HG03378 (cell line): ENCODE measurements at regions not wholly inside any gene's neighbourhood (a gene's known extent, or its start where the extent isn't known, plus 50 kb on each side); places are given as distances from the start of the nearest gene placed in this dataset.
"Not testable (repeated sequence)": the region's sequence is repeated elsewhere in the genome, so short reads cannot be mapped to it uniquely, and the experiment has no call there.

Experiments
- ATAC-seq: cut with Tn5 transposase; IDR thresholded peaks from one replicate; pipeline ENCODE4 v1.9.1; 2021; ENCODE audit warnings: mild to moderate bottlenecking, moderate library complexity; ENCODE audit not compliant: unreplicated experiment

DNA sequence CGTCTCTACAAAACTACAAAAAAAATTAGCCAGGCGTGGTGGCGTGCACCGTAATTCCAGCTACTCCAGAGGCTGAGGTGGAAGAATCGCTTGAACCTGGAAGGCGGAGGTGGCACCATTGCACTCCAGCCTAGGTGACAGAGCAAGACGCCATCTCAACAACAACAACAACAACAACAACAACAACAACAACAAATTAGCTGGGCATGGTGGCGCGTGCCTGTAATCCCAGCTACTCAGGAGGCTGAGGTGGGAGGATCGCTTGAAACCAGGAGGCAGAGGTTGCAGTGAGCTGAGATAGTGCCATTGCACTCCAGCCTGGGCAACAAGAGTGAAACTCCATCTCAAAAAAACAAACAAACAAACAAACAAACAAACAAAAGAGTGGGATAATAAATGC, 219.9 kb upstream of the SGK1 start:
- not testable (repeated sequence) for ATAC-seq

DNA sequence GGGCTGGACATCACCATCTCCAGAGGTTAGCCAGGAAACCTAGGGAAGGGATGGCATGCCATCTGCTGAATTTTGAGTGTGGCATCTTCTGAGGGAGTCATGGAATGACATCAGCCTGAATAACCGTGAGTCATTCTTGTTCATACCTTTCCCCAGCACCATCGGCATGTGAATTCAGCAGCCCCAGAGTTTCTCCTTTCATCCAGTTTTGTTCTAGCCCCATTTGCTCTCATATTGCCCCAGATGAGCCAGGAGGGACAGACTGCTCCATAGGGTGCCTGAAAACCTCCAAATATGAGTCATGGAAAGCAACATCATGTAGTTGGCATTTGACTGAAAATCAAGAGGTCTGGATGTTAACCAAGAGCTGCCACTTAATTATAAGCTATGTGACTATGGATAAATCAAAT, 219.2 kb upstream of the SGK1 start:
- no peak for ATAC-seq

DNA sequence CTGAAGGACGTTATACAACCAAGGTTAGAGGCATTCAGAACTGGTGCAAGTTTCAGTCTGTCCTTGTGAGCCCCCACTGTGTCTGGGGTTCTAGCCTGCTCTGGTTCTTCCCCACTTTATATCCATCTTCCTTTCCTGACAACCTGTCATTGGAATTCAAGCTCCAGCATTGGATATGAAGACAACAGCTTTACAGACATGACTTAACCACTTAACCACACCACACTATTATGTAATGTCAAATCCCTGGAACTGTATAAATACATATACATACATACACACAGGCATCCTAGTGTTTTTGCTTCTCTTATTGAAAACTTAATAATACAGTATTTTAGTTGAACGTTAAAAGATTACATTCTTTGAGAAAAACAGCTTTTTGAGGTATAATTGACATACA, 217.9 kb upstream of the SGK1 start:
- ATAC-seq, result no peak

DNA sequence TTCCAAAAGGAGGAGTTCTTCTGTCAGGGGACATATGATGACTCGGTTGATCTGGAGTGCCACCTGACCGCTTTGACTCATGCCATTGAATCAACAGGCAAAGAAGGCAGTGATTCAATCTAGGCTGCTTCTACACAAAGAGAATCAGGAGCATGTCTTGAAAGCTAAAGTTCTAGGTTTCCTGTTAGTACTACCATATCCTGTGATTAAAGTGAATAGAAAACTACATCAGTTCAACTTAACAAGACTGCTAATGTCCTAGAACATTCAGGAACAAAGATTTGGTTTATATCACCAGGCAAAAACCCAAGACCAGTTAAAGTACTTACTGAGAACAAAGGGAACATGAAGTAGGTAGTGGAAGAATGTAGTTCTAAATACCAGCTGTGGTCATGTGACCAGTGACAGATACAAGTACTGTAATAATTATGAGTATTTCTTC, 216.8 kb upstream of the SGK1 start:
- no peak for ATAC-seq

DNA sequence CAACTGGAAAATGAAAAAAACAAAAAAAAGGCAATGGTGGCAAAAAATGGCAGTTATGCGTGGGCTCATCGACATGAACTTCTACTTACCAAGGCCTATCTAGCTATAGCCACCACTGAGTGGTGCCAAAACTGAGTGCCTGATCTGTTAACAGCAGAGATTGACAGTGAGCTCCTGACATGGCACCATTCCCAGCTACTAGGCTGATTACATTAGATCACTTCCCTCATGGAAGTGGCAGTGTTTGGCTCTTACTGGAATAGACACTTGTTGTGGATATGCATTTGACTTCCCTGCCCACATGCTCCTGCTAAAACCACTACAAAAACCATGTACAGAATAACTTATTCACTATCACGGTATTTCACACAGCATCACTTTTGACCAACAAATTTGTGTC, 216.1 kb upstream of the SGK1 start:
- ATAC-seq, result no peak

DNA sequence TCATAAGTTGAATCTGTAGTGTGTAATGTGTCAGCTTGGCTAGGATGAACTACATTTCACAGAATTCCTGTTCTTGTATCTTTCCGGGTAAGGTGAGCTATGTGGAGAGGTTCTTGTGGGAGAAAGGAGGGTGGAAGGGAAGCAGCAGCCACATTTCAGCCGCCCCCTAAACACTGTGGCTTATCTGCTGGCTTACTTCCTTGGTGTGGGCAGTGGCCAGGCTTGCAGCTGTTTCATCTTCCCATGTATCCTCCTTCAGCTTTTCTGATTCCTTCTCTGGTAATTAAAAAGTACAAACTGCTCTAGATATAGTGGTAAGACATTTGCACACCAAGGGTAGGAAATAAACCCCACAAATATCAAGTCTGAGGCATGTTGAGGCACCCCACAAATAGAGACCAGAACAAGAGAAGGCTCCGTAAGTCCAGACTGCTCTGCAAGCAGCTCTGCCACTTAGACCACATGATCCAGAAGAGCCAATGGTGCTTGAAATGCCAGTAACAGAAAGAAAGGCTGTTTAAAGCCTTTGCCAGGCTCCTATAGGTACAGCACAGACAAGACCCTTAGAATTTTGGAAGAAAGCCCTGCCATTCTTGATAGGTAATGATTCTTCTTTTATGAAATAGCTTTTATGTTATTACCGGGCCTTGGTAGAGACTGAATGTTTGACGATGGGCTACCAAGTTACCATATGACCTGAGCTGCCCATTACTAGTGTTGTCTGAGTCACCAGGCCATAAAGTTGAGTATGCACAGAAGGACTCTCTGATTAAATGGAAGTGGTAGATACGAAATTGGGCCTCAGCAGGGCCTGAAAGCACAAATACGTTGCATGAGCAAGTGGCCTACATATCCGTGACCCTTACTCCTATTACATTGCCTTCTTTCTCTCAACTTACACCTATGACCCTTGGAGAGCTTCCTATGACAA, 215.0 kb upstream of the SGK1 start:
- ATAC-seq, result no peak

DNA sequence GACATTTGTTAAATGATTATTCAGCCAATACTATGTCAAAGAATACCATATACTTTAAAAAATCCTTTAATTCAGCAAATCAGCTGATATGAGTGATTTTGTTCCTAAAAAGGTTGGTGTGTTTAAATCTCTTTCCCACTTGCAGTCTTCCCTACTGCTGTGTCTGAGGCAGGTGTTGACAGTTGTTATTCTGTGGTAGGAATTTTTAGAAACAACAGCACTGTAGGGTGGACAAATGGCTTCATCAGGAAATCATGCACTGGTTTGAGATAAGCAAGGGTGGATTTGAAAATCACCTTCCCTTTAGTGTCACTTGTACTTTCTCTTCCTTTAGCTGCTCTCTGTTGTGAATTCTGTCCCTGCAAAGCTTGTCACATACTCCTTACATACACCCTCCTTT, 213.7 kb upstream of the SGK1 start:
- ATAC-seq, result no peak

DNA sequence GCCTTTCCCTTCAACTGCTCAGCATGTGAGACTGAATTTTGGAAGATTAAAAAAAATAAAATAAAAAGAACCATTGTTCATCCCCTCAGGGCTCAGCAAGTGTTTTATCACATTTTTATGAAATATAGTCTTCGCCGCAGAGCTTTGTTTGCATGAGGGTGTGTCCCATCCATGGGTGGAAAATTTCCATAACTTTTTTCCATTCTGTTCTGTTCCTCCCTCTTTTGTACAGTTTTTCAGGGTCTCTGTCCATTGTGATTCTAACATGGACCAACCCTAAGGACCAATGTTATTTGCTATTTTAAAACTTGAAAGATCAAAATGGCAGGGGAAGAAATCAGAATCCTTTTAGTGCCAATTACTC, 213.3 kb upstream of the SGK1 start:
- no peak for ATAC-seq

DNA sequence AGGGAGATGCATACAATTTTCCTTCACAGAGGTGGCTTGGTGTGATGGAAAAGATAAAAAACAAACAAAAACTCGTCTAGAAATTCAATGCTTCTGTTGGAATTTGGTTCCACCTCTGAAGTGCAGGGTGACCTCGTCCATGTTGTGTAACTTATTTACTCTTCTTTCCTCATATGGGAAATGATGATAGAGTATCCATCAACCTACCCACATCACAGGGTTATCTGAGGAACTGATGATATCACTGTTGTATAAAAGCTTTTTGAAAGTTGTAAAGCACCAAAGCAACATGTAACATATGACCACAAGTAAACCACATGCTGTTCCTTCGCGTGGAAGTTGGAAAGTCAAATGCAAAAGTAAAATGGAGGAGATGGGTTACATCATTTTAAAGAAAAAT, 212.0 kb upstream of the SGK1 start:
- no peak for ATAC-seq

DNA sequence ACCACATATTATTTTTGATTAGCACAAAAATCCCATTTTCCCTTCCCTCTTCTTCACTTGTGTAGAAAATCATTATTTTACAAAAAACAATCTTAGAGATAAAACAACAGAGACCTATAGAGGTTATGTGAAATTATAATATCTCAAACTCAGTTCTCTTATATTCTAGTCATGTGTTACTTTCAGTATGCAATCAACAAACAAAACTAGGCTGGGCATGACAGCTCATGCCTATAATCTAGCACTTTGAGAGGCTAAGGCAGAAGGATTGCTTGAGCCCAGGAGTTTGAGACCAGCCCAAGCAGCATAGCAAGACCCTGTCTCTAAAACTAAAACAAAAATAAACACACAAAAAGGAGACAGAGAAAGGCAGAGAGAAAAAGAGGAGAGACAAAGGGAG, 211.4 kb upstream of the SGK1 start:
- ATAC-seq, result no peak

DNA sequence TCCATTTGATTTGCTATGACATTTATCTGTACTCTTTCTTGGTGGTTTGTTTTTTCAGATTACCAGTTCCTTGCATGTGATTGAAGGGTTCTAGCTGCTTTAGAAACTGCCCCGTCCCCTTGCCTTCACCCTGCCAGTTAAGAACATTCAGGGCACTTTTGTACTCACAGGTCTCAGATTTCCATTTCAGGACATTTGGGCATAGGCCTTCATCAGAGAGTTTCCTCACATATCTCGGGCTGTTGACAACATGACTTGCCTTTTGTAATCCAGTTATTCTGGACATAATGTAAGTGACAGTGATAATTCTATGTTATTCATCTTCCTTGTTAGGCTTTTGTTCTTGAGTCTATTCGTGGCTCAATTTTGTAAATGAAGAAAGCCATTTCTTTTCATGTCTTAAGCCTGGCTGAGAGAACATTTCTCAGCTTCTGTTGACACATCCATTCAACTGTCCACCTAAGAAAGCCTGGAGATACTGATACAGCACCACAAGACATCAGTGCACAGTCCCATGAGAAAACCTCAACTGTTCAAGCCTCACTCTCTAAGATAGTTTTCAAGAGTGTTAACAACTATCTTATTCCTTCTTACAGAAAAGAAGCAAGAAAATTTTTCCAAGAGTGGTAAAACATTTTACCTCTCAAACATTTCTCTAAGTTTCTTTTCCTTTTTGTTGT, 209.3 kb upstream of the SGK1 start:
- ATAC-seq, result no peak

DNA sequence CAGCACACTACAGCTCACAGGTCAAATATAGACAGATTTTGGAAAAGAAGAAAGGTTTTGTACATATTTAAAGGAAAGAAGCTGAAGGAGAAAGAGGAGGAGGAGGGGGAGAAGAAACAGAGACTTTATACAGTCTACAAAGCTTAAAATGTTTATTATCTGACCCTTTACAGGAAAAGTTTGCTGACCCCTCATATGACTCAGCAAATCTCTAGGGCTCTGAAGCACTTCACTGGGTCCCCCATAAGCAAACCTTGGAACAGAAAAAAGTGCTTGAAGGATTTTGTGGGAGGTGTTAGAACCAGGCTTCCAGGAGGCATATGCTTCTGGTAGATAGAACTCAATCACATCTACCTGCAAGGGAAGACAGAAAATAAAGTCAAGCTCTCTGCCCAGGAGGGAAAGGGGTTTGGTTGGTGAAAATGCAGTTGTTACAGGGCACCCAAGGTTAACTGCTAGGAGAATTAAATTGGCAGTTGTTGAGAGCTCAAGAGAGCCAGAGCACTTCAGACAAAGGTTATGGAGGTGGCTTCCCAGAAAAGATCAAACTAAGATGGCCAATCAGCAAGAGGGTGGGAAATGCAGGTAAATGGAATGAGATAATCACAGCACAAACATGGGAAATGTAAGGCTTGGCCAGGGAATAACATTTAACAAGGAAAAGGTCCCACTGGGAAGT, 207.4 kb upstream of the SGK1 start:
- ATAC-seq, result no peak

DNA sequence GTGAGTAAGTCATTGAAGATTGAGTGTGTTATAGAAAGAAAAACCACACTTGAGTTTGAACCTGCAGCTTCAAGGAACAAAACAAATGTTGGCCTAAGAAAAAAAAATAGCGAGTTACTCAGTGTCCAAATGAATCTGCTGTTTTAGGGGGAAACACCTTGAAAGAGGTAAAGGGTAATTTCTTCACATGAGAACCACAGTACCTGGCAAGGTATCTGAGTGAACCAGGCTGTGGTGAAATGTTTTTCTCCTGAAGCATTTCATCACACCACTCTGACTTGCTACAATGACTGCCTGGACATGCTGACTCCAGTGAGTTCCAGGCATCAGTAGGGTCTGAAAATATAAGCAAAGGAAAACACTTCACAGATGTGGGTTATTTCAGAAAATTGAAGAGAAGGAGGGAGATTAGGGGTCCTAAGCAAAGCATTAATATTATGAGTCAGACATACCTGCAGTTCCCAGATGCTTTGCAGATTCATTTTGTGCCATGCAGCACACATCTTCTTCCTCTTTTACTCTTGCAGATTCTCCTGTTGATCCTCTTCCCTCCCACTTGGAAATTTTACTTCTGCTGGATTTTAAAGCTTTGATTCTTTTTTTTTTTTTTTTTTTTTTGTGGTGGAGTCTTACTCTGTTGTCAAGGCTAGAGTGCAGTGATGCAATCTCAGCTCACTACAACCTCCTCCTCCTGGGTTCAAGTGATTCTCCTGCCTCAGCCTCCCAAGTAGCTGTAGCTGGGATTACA, 206.2 kb upstream of the SGK1 start:
- no peak for ATAC-seq

DNA sequence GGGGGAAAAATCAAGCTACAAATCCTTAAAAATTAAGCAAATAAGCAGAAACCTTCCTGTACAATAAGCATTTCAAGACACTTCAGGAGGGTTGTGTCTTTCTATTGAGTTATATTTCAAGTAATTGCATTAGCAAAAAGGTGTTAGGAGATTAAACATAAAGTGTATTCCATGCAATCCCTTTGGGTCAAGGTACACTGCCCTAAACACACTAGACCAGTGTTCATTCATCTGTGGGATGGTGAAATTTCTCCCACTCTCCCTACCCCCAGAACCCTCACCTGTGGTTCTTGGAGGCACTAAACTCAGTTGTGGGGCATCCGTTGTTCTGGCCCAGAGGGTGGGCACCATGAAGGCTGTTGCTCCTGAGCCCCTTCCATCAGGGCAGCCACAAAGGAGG, 205.1 kb upstream of the SGK1 start:
- ATAC-seq, result no peak

DNA sequence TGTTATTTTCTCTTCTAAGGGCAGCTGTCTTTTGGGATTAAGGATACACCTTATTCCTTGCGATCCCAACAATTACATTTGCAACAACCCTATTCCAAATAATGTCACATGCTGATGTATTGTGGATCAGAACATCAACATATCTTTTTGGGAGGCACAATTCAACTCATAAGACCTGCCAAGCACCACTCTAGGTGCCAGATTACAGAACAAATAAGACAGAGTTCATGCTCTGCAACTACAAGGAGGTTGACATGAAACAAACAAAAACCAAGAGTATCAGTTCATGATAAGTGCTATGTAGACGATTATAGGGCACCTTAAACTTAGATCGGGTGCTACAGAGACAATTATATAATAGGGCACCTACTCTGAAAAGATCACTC, 203.2 kb upstream of the SGK1 start:
- ATAC-seq, result no peak

DNA sequence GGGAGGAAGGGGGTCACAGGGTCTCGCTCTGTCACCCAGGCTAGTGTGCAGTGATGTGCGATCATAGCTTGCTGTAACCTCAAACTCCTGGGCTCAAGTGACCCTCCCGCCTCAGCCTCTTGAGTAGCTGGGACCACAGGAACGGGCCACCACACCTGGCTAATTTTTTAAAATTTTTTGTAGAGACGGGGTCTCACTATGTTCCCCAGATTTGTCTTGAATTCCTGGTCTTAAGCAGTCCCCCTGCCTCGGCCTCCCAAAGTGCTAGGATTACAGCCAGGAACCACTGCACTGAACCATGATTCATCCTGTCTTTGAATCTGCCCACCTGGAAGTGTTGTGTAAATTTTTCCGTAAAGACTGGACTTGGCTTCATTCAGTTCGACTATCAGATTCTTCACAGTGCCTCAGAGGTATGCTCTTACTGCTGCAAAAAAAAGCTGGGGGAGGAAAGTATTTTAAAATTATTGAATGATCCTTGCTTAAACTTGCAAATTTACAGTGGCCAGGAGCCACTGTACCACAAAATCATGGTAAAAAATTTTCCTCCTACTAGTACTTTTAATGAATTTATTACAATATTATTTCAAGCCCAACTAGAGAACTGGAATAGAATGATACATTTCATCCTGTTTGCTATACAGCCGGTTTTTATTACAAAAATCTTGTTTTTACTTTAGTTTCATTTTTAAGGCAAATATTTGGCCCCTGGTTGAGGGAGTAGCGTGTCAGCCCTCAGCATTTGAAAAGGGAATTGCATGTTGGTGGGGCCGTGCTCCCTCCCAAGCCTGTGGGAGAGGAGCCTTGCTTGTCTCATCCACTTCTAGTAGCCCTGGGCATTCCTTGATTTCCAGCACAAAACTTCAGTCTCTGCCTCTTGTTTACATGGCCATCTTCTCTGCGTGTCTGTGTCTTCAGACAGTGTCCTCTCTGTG, 202.5 kb upstream of the SGK1 start:
- no peak for ATAC-seq

DNA sequence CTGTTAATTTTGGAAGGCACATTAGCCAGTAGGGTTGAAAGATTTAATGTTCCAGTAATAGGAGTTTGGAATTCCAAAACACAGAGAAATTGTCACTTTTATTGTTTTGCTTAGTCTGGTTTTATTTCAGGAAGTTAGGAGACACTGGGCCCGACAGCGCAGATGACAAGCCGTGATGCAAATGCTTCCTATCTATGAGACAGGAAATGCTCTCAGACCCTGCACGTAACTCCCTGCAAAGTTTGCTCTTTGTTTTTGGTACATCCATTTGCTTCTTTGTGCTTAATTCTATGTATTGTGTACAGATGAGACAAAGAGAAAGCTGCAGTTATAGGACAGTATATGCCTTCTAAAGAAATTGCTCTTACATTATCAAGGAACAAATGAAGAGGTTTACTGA, 201.6 kb upstream of the SGK1 start:
- peak; percentile 68 for ATAC-seq

DNA sequence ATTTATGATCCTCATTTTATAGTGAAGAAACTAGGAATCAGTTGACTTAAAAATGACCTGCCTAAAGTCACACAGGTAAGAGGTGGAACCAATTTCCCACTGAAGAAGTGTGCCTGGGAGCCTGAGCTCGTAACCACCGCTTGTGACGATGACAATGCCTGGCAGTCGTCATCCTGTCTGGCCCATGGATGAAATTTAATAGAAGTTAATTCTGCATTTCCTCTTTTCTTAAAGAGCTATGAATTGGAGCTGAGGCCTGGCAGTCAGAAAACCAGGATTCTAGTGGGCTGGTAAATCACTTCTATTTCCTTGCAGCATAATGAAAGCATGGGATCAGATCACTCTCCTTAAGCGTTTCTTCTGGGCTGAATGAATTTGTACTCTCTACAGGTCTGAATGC, 200.0 kb upstream of the SGK1 start:
- ATAC-seq, result no peak

DNA sequence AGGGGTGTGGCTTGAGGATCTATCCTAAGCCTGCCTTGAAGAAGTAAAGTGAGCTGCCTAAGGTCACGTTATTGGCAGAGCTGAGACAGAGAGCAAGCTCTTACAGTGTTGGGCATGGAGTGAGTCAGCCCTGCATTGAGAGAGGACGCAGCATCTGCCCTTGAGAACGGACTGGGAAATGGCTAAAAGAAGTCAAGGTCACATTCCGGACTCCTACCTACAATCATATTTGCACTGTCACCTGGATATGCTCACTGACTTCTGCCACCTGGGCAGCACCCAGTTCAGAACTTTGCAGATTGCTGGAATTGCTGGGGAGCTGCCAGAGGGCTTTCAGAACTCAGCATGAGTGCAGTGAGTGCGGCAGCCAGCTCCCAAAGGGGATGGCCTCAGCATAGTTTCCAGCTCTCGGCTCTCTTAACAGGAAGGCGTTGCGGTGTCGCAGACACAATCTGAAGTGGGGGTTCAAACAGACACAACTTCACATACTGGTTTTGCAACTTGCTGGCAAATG, 199.3 kb upstream of the SGK1 start:
- no peak for ATAC-seq

DNA sequence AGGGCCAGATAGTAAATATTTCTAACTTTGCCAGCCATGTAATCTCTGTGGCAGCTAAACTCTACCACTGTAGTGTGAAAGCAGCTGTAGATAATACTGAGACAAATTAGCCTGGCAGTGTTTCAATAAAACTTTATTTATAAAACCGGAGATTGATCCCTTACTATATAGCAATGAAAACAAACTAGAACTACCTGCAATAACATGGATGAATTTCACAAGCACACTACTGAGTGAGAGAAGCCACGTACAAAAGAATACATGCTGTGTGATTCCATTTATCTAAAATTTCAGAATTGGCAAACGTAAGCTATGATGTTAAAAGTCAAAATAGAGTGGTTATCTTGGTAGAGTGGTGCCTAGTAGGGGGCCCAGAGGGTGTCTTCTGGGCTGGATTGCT, 198.7 kb upstream of the SGK1 start:
- ATAC-seq, result no peak
